CD4-positive, alpha-beta T cell treated with Interleukin-12 subunit alpha and Interleukin-12 subunit beta, for 1 hour (primary cell): ENCODE measurements at regions not wholly inside any gene's neighbourhood (a gene's known extent, or its start where the extent isn't known, plus 50 kb on each side); places are given as distances from the start of the nearest gene placed in this dataset.
"Not testable (repeated sequence)": the region's sequence is repeated elsewhere in the genome, so short reads cannot be mapped to it uniquely, and the experiment has no call there.

Experiments
- DNase-seq: peaks from one replicate; pipeline ENCODE4 v3.0.0-alpha.2; 2020

- not testable (repeated sequence) for DNase-seq
Measured at GRCh38 chr1:172839639-172840038, 180.7 kb downstream of the FASLG start.

- DNase-seq = no peak
Measured at GRCh38 chr1:172843444-172843843, 184.5 kb downstream of the FASLG start.

GRCh38 chr1:172845371-172845770, 186.5 kb downstream of the FASLG start:
- peak; percentile 47 for DNase-seq

GRCh38 chr1:172845865-172846264, 187.0 kb downstream of the FASLG start:
- no peak for DNase-seq

- not testable (repeated sequence) for DNase-seq
Measured at GRCh38 chr1:172847814-172848213, 188.9 kb downstream of the FASLG start.

- DNase-seq = no peak
Measured at GRCh38 chr1:172849653-172850052, 190.8 kb downstream of the FASLG start.

- DNase-seq = no peak
Measured at GRCh38 chr1:172851077-172851476, 192.2 kb downstream of the FASLG start.

GRCh38 chr1:172851856-172852255, 193.0 kb downstream of the FASLG start:
- DNase-seq = no peak

GRCh38 chr1:172855983-172856382, 194.8 kb downstream of the TNFSF18 start:
- not testable (repeated sequence) for DNase-seq

GRCh38 chr1:172863031-172863430, 187.7 kb downstream of the TNFSF18 start:
- no peak for DNase-seq

GRCh38 chr1:172867216-172867818, 183.4 kb downstream of the TNFSF18 start:
- peak; percentile 36 for DNase-seq

- no peak for DNase-seq
Measured at GRCh38 chr1:172870901-172871606, 179.7 kb downstream of the TNFSF18 start.

- no peak for DNase-seq
Measured at GRCh38 chr1:172874950-172875349, 175.8 kb downstream of the TNFSF18 start.

GRCh38 chr1:172875892-172876291, 174.8 kb downstream of the TNFSF18 start:
- DNase-seq = no peak

- DNase-seq = no peak
Measured at GRCh38 chr1:172882385-172882784, 168.4 kb downstream of the TNFSF18 start.

GRCh38 chr1:172882791-172883386, 167.9 kb downstream of the TNFSF18 start:
- DNase-seq = no peak

- no peak for DNase-seq
Measured at GRCh38 chr1:172883387-172883791, 167.4 kb downstream of the TNFSF18 start.

GRCh38 chr1:172883844-172884243, 166.9 kb downstream of the TNFSF18 start:
- no peak for DNase-seq

- no peak for DNase-seq
Measured at GRCh38 chr1:172885411-172885810, 165.3 kb downstream of the TNFSF18 start.

GRCh38 chr1:172885971-172886370, 164.8 kb downstream of the TNFSF18 start:
- DNase-seq = no peak

GRCh38 chr1:172887162-172887561, 163.6 kb downstream of the TNFSF18 start:
- DNase-seq = no peak

GRCh38 chr1:172893146-172893841, 157.4 kb downstream of the TNFSF18 start:
- no peak for DNase-seq

- DNase-seq = peak; percentile 6
Measured at GRCh38 chr1:172894349-172895049, 156.2 kb downstream of the TNFSF18 start.
